ENCODE measurements at regions not wholly inside any gene's neighbourhood (a gene's known extent, or its start where the extent isn't known, plus 50 kb on each side); places are given as distances from the start of the nearest gene placed in this dataset.

DNA sequence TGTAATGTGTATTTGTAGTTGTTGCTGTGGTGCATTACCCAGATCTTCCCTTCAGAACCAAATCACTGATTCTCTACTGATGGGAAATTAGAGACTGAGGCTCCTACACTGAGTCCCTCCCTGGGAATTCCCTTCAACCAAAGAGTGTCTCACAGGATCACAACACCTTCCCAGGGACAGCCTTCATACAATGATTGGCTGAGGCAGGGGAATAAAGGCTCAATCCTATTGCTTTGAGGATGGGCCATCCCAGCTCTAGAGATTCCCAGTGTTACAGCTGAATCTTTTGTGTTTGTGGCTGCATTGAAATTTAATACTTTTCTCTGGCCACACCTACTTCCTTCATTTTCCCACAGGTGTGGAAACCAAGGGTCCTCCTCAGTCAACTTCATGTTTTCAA lies 96.4 kb upstream of the ELL2 start:
- no peak for DNase-seq

DNA sequence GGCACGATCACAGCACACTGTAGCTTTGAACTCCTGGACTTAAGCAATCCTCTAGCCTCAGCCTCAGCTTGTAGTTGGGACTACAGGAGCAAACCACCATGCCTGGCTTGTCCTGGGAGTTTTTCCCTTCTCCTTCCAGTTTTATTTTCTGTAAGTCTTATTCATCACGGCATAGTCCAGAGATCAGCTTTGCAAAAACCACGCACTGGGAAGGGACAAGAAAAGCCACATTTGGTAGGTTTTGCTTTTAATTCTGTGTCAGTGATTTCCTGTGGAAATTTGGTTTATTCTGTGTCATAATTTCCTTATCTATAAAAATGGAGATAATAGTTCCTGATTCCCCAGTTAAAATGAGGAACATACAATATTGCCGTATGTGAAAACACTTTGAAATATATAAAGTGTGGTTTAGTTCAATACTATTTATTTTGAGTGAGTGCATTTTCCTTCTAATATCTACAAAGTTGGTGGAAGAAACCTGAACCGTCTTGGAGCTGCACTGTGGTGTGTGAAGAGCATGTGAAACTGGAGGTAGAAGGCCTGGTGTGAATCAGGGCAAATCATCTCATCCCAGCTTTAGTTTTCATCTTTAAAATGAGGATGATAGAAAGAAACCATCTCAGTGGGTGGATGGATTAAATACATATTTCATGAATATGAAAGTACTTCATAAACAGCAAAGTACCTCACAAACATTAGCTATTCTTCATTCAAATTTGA lies 92.8 kb upstream of the ELL2 start:
- no peak for DNase-seq

DNA sequence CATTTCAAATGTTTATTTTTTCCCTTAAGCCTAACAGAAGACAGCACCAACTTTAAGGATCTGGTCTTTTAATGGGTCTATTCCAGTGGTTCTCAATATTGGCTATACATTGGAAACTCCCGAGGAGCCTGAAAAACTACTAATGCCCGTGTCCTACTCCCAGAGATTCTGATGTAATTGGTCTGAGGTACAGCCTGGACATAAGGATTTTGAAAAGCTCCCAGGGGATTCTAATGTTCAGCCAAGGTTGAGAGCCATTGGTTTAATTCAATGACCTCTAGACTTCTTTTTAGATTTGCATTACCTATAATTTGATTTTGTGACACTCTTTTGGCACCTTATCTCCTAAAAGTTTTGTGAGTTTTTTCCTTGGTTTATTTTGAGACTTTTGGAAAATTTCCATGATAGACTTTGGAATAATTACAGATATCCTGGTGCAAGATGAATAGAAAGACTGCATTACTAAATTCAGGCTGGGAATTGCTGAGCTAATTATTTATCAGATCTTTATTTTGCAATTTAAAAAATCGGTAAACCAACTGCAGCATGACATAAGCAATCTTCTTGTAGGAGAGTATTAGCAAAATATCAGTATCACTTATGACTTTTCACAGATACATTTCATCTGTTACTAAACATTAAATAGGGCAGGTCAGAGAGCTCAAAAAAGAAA lies 91.5 kb upstream of the ELL2 start:
- DNase-seq, result no peak

DNA sequence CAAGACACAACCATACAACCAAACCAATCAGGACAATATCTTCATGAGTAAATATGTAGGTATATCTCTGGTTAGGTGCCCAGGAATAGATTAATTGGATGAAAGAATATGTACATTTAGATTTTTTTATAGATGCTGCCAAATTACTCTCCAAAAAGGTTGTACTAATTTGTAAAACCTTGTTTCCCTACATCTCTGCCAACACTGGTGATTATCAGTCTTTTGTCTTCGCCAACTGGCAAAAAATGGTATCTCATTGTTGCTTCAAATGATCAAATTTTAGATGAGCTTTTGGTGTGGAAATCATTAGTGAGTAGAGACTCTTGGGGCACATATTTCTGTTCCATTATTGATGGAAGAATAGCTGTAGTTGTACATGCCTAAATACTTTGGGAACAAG lies 90.7 kb upstream of the ELL2 start:
- DNase-seq, result no peak

DNA sequence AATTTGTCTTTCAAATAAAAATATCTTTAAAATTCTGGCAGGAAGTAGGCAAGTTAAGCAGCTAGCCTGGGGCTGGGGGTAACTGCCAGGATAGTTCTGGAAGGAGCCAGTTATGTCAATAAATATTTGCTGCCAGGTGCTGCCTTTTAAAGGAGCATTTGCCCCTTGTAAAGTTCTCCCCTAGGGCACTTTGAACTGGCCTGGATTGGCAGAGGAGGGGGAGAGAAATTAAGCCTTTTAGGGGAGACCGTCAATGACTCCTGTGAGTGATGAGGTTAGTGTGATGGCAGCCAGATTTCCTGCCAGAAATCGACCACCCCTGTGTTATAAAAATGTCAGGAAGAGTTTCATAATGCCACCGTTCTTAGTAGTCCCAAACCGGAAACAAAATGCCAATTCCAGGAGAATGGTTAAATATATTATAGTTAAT lies 89.8 kb upstream of the ELL2 start:
- DNase-seq, result no peak

DNA sequence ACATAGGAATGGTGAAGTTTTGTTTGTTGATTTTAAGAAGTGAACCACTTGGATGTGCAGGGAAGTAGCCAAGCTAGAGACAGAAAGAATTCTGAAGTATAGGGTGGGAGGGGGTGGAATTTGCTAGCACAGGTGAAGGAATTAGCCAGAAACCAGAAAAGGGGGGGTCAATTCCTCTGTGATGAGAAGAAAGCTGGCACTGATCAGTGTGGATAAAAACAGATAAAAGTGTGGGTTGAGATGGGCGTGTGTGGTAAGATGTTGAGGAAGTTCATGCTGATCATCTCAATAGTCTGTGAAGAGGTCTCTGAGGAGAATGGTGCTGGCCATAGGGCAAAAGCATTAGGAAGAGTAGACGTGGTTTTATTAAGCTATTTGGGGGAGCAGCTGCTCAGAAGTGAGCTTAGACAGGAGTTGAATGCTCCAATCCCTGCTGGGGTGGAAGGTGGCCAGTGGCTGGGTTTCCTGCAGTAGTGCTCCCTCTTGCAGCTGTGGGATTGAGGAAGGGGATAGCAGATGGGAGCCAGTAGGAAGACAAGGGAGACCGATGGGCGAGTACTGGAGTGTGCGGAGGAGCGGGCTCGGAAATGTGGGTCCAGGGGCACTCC lies 88.7 kb upstream of the ELL2 start:
- DNase-seq, result peak; percentile 30

DNA sequence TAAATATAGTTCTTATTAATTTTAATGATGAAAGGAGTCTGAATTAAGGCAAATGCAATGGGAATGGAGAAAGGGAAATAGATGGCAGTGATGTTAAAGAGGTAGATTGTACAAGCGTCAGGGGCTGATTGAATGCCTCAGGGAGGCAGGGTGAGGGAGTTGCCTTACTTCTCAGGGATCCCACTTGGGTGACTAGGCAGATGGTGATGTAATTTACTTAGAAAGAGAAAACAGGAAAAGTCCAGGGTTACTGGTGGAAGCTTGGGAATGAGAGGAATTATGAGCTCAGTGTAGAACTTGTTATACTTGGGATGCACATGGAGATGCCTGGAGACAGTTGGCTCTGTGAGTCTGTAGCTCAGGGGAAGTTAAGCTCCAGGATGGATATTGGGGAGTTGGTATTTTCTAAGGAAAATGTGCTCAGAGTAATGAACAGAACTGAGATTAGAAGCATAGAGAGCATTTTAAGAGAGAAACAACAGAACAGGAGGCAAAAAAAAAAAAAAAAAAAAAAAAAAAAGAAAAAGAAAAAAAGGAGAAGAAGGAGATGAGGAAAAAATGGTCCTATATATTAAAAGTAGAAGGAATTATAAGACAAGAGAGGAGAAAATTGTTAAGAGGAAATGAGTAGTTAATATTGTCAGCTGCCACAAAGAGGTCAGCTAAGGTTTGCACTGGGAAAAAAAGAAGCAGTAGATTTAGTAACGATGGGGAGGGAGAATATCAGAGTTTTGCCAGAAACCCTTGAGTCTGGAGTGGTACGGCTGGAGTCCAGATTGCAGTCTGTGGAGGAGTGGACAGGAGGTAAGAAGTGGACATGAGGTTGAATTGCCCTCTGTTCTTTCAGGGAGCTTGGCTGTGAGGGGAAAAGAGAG lies 88.0 kb upstream of the ELL2 start:
- no peak for DNase-seq

DNA sequence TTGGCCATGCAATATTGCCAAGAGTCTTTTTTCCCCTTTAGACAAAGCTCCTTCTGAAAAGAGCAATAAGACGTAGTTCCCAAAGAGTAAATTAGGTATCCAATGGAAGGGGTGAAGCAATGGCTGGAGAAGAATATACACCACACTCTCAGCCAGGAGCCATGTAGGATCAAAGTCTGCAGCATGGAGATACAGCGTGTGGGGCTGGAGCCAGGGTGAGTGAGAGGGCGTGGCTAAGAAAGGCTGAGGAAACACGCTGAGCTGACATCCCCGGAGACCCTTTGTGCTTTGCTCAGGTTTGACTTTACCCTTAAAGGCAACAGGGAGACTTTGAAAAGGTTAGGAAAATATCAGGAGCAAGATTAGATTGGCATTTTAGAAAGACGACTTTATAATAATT lies 87.1 kb upstream of the ELL2 start:
- peak; percentile 44 for DNase-seq

DNA sequence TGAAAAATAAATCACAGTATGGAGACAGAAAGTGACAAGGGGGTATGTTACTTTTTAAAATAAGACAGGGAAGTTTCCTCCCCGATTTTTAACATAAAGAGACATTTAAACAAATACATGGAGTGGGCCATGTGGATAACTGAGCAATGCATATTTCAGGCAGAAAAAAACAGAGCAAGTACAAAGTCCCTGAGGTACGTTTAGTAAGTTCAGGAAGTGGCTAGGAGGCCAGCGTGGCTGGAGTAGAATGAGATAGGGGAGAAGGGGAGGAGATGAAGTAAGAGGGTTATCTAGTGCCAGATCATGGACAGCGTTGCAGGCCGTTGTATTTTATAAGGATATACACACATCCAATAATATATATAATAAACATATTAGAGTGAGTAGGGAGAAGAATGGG lies 84.2 kb upstream of the ELL2 start:
- no peak for DNase-seq

DNA sequence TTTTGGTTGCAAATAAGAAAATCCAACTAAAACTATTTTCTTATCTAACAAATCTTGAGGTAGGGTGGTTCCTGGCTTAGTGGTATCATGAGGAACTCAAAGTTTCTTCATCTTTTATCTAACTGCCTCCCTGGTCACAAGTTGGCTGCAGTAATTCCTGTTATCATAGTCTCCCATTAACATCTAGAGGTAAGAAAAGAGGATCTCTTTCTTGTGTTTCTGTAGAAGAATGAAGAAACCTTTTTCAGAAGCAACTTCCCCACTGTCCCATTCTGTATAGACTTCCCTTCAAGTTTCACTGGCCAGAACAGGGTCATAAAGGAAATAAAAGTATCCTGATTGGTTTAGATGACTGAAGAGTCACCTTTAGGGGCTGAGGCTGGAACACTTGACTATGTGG lies 81.8 kb upstream of the ELL2 start:
- DNase-seq, result peak; percentile 37

DNA sequence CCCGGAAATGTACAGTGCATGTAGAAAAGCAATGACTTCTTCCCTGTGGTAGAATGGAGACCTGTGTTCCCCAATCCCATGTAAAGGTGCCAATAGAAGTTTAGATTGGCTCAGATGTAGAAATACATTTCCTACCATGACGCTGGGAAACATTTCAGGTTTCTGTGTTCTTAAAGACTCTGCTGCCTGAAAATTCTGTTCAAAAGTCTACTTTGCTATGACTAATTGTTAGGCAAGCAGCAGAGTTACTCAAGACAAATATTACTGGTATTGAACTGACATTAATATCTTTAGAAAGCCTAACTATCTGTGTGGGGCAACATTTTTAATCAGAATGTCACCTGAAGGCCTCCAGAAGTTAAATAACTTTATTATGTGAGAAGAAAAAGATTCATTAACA lies 75.5 kb upstream of the ELL2 start:
- DNase-seq, result no peak

DNA sequence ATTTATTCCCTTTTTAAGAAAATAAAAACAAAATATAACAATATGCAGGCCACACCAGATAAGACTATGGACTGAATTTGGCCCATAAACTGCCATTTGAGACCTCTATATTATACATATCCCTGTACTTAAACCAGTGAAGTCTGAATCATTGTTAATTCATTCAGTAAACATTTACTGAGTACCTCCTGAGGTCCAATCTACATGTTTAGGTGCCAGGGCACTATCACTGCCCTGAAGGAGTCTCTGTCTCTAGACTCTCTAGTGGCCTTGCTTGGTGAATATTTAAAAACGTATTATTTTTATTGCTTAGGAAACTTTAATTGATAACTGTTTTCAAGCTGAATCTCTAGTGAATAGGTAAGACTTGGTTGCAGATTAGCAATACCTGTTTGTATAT lies 74.7 kb upstream of the ELL2 start:
- DNase-seq, result no peak

DNA sequence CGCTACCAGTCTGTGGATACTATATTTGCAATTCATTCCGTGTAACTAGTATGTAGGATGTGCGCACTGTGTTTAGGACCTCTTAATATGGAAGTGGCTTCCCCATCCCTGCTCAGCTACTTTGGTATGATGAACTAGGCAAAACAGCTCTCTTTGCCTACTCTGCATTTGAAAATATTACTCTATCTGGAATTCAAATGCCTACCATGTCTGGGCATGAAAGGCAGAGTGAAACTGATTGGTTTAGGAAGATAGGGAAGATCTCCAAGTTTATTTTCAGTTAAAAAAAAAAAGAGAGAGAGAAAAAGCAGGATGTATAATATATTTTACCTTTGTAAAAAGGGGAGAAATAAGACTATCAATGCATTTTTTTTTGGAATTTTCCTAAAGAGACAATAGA lies 74.1 kb upstream of the ELL2 start:
- no peak for DNase-seq

DNA sequence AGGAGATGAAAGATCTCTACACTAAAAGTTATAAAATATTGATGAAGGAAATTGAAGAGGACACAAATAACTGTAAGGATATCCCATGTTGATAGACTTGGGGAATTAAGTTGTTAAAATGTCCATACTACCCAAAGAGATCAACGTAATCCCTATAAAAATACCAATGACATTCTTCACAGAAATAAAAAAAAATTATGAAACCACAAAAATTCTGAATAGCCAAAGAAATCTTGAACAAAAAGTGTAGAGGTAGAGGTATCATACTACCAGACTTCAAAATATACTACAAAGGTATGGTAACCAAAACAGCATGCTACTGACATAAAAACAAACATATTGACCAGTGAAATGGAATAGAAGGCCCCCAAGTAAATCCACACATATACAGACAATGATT lies 71.5 kb upstream of the ELL2 start:
- no peak for DNase-seq

DNA sequence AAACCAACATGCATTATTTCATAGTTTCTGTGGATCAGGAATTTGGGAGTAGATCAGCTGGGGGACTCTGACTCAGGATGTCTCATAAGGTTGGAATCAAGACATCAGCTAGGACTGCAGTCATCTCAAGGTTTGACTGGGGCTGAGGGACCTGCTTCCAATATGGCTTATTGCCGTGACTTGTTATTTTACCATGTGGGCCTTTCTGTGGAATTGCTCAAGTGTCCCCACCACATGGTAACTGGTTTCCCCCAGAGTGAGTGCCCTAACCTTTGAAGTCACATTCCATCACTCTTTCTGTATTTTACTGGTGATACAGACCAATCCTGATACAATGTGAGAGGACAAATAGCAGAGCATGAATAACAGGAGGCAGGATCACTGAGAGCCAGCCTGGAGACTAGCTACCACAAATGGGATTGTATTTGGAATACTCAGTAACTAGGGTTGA lies 70.2 kb upstream of the ELL2 start:
- no peak for DNase-seq

DNA sequence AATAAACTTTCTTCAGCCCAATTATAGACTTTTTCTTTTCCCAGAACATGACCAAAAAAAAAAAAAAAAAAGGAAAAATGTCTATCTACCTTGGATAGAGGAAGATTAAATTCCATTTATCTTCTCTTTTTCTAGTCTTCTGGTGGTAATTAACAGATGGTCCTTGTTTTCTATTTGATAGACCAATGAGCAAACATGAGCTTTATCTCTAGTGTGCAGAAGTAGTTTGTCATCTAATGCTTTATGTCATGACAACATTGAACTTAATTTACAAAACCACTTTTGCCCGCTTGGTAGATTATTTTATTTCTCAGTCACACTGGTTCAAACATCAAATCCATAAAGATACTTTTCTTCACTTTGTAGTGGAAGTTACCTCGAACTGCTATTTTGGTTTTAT lies 69.5 kb upstream of the ELL2 start:
- peak; percentile 67 for DNase-seq

DNA sequence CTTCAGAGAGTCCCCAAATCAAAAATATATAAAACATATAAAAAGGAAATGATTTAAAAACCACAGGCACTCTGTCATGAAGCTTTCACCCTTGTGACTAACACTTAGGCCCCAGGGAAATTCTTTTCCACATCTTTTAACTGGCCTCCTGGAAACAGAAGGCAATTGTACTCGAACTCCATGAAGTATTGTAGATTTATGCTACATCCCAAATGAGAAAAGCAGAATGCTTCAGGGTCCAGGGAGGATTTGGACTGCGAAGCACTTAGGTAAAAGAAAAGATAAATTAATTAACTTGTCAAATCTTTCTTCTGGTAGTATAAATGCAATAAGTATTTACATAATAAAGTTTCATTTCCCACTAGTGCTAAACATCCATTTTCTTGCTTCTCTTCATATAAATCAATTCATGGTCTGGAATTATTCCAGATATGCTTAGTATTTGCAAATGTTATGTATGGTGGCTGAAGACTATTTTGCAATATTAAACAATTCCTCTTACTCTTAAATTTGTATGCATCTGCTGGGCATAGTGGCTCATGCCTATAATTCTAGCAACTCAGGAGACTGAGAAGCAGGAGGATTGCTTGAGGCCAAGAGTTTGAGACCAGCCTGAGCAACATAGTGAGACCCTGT lies 64.9 kb upstream of the ELL2 start:
- DNase-seq, result no peak

DNA sequence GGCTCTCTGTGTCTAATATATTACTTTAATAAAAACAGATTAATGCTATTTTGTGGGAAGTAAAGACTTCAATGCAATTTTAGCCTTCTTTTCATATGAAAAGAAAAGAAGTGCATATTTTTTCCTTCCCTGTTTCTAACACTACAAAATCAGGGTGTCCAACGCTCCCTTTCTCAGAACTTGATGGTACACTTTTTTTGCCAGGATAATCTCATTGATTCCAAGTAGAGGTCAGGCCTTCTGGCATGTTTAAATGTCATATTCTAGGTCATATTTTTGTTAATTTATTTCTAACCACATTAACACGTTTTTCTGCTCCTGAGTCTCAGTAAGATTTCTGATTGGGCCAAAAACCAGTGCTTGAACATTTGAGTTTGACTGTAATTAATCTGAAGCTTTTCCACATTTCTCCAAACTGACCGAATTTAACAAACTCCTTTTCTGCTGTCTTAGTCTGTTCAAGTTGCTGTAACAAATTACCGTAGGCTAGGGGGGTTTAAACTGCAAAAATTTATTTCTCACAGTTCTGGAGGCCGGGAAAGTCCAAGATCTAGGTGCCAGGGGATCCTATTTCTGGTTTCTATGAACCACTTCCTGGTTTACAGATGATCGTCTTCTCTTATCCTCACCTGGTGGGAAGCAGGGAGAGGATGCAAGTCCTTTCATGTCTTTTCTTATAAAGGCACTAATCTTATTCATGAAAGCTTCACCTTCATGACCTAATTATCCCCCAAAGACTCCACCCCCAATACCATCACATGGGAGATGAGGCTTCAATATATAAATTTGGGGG lies 63.2 kb upstream of the ELL2 start:
- DNase-seq, result no peak

DNA sequence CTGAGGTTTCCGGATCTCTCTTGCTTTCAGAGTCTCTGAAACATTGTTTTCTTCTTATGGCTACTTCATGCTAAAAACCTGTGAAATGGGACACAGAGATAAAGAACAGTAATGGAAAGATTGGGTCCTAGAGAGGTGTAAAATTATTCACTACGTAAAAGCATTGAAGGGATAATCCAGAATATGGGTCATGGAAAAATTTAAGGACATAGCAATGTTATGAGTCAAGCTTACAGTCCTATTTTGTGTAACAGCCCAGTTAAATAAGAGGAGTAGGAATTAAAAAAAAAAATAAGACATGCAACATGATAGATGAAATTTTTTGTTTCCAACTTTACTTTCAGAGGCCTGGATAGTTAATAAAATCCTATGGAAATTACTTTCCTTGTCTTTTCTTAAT lies 61.9 kb upstream of the ELL2 start:
- no peak for DNase-seq

DNA sequence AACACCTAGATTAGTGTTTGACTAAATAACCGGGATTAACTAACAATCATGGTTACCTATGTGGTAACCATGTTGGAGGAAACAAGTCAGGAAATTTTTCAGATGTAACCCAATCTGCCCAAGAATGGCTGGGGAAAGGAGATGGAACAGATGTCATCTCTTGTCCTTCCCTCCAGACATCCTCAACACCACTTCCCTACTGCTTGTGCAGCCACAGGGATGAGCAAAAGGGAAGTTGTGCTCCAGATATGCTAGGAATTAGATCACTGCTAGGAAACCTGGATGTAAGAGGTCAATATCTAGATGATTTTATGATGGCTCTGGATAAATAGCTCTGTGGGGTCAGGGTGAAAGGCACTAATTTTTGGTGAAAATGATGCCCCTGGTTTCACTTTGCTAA lies 61.3 kb upstream of the ELL2 start:
- DNase-seq, result no peak

DNA sequence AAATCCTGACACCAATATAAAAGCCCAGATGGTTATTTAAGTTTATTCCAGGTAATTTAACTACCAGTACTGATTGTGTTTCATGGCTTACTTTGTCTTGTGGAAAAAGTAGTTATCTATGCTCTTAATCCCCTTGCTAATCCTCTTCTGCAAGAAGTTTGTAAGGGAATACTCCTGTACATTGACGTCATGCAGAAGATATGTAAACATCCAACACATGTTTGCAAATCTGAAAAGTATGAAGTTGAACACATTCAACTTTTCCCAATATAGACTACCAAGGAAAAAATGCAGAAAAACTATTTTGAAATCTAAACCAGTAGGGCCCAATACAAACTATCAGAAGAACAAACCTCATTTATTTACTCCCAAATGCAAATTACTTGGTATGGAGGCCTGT lies 56.3 kb upstream of the ELL2 start:
- no peak for DNase-seq

DNA sequence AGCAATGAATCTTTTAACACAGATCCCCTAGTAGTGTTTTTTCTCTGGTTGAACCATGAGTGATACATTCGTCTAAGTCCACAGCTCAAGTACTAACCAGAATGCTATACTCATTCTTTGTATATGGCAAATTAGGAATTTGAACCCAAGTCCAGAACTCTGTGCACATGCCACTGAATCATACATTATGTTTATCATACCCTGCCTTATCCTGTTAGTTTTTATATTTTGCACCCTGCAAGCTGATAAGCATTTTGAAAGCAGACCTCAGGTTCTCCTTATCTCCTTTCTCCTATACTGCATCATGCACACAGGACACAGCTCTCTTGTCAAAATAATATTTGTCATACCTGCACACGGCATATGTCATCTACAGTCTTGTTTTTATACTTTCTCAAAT lies 54.6 kb upstream of the ELL2 start:
- peak; percentile 63 for DNase-seq
